Ovary (tissue), 7 donors: ENCODE measurements at regions not wholly inside any gene's neighbourhood (a gene's known extent, or its start where the extent isn't known, plus 50 kb on each side); places are given as distances from the start of the nearest gene placed in this dataset.

Experiments
- DNase-seq, 5 donors: peaks; one replicate each; pipeline ENCODE4 v3.0.0-alpha.2; 2019 to 2020
- H3K27ac ChIP-seq, 2 donors: fragments of 200-600 bp; one replicate each; pipeline versions ENCODE4 v1.5.1 to v1.8.0; 2019 to 2022
- H3K27me3 ChIP-seq: fragments of 200-600 bp; one replicate; pipeline ENCODE4 v1.8.0; 2022
- H3K36me3 ChIP-seq: fragments of 200-600 bp; sonication (generic); one replicate; pipeline ENCODE4 v1.5.1; 2019
- H3K4me1 ChIP-seq: one replicate; pipeline ENCODE4 v1.8.1; 2013; ENCODE audit warnings: mild to moderate bottlenecking, moderate library complexity; ENCODE audit not compliant: insufficient read depth
- H3K4me3 ChIP-seq: fragments of 200-600 bp; sonication (generic); one replicate; pipeline ENCODE4 v1.5.1; 2017
- H3K9me3 ChIP-seq, 2 donors: fragments of 200-600 bp in 1 of 2; sonication (generic) in 1 of 2; one replicate each; pipeline versions ENCODE4 v1.5.1 to v1.8.1; 2013 to 2019; ENCODE audit warnings: mild to moderate bottlenecking in 1 of 2, moderate library complexity in 1 of 2
- CTCF ChIP-seq, 3 donors: fragments of 450-650 bp in 2 of 3; fragments of 200-600 bp in 1 of 3; IDR thresholded peaks; one replicate each; pipeline versions ENCODE4 v1.5.1 to v1.8.0; 2016 to 2022; ENCODE audit warnings: antibody characterized with exemption in 3 of 3, mild to moderate bottlenecking in 1 of 3
- EP300 ChIP-seq: sonication (generic); formaldehyde crosslinking; IDR thresholded peaks from one replicate; pipeline ENCODE4 v1.6.1; 2017; ENCODE audit warnings: antibody characterized with exemption
- POLR2A ChIP-seq: fragments of 450-650 bp; IDR thresholded peaks from one replicate; pipeline ENCODE4 v1.6.1; 2017; ENCODE audit warnings: antibody characterized with exemption, mild to moderate bottlenecking, moderate library complexity
- WGBS, 3 donors: extraction: QIAGEN DNeasy Blood & Tissue Kit in 1 of 3; methylation state at CpG; one replicate each; pipeline versions ENCODE4 v1.1.5 to v1.1.7; 2013 to 2017; 5-methylcytosine and 5-hydroxymethylcytosine counted together
- intact Hi-C, 4 donors: fragments of 100-400 bp; cut with DNase I; formaldehyde crosslinking; loops; one replicate each; pipeline versions ENCODE4 v1.11.0 to v1.15.1; 2022 to 2023
- donor health status: DM: no; HTN: no; CAD: no; lungs with moderate emphysema.
- donor health status: DM: no; HTN: no; CAD: no.
- donor health status: Bipolar disorder and iron deficiency.
- donor health status: DM: no; HTN: no; CAD: no.
- donor health status: DM: yes; HTN: yes; CAD: no.

GRCh38 chrX:93598076-93598475 lies 75.3 kb downstream of the NAP1L3 start:
- Histone ChIP-seq H3K9me3 (no peaks in the 10 kb centered on the region), H3K27me3 (no peaks in the 10 kb centered on the region), H3K4me1 (no peaks in the 10 kb centered on the region), H3K36me3 (no peaks in the 10 kb centered on the region), H3K4me3 (no peak overlapping the region), H3K27ac (no peak overlapping the region)
- no peak for DNase-seq
- intact Hi-C loops: no loop called here
- TF ChIP-seq POLR2A: no peak
- no peak for TF ChIP-seq EP300
- no peak for TF ChIP-seq CTCF (IDR thresholded peaks at IDR 0.05)
- 62 to 72% (median 63%) methylated on average over 1 of the region's 1 CpG for WGBS, 3 donors

- DNase-seq: no peak
- intact Hi-C loops: no loop called here
- Histone ChIP-seq H3K36me3 (no peaks in the 10 kb centered on the region), H3K27me3 (no peaks in the 10 kb centered on the region), H3K4me1 (no peaks in the 10 kb centered on the region), H3K9me3 (no peaks in the 10 kb centered on the region), H3K4me3 (no peak overlapping the region), H3K27ac (no peak overlapping the region)
- no peak for TF ChIP-seq EP300
- TF ChIP-seq CTCF (IDR thresholded peaks at IDR 0.05): no peak
- TF ChIP-seq POLR2A: no peak
- 2 to 16% (median 3%) methylated on average over 2 of the region's 2 CpGs for WGBS, 3 donors
These were observed 78.6 kb downstream of the NAP1L3 start for GRCh38 chrX:93594780-93595179.

- Histone ChIP-seq H3K27ac (no peak overlapping the region), H3K27me3 (no peaks in the 10 kb centered on the region), H3K4me1 (no peaks in the 10 kb centered on the region), H3K9me3 (no peaks in the 10 kb centered on the region), H3K36me3 (no peaks in the 10 kb centered on the region), H3K4me3 (no peak overlapping the region)
- no peak for TF ChIP-seq POLR2A
- TF ChIP-seq CTCF (IDR thresholded peaks at IDR 0.05): no peak
- TF ChIP-seq EP300: no peak
- intact Hi-C loops: no loop called here
- no peak for DNase-seq
- 45 to 64% (median 55%) methylated on average over 2 of the region's 2 CpGs for WGBS, 3 donors
These were observed 79.4 kb downstream of the NAP1L3 start for GRCh38 chrX:93593966-93594365.

- Histone ChIP-seq H3K27me3 (no peaks in the 10 kb centered on the region), H3K9me3 (no peaks in the 10 kb centered on the region), H3K4me3 (no peak overlapping the region), H3K27ac (no peak overlapping the region), H3K36me3 (no peaks in the 10 kb centered on the region), H3K4me1 (no peaks in the 10 kb centered on the region)
- no peak for DNase-seq
- intact Hi-C loops: no loop called here
- TF ChIP-seq CTCF (IDR thresholded peaks at IDR 0.05) (no peak), POLR2A (no peak), EP300 (no peak)
- 50 to 54% (median 53%) methylated on average over 1 of the region's 1 CpG for WGBS, 3 donors
These were observed 82.0 kb downstream of the NAP1L3 start for GRCh38 chrX:93591398-93591797.

GRCh38 chrX:93585661-93586060 lies 87.7 kb downstream of the NAP1L3 start:
- Histone ChIP-seq H3K36me3 (no peaks in the 10 kb centered on the region), H3K4me3 (no peak overlapping the region), H3K4me1 (no peaks in the 10 kb centered on the region), H3K27me3 (no peaks in the 10 kb centered on the region), H3K27ac (no peak overlapping the region), H3K9me3 (no peaks in the 10 kb centered on the region)
- TF ChIP-seq EP300: no peak
- TF ChIP-seq CTCF (IDR thresholded peaks at IDR 0.05): no peak
- TF ChIP-seq POLR2A: no peak
- intact Hi-C loops: no loop called here
- no peak for DNase-seq
